Stimulated activated CD4-positive, alpha-beta T cell treated with anti-CD3 and anti-CD28 coated beads, Interleukin-2, amount 100 ng/mL, for 48 hours (primary cell): ENCODE measurements at regions not wholly inside any gene's neighbourhood (a gene's known extent, or its start where the extent isn't known, plus 50 kb on each side); places are given as distances from the start of the nearest gene placed in this dataset.
A peak's percentile ranks its signal among the peaks of the same experiment; 100 is the strongest.

Experiments
- DNase-seq, 2 donors: peaks; one replicate each; pipeline ENCODE4 v3.0.0-alpha.2; 2020

- no peak for DNase-seq
Observed at GRCh38 chrX:40303256-40304077, 205.7 kb upstream of the BCOR start.

- no peak for DNase-seq
Observed at GRCh38 chrX:40300286-40300890, 202.6 kb upstream of the BCOR start.

DNA sequence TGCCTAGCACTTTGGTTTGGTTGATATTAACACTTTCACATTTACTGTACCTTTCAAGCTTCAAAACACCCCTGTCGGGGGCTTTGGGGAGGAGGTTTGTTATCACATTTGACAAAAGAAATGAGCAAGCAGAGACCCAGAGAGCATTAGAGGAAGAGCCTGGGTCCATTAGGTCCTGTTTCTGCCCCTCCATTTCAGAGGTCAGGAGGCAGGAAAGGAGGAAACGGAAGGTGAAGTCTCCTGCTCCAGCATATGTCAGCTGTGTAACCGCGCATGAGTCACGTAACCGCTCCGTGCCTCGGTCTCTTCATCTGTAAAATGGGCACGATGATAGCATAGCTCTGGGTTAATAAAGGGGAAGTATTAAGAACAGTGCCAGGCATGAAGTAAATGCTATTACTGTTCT is 201.9 kb upstream of the BCOR start:
- DNase-seq: no peak

GRCh38 chrX:40298572-40299479 is 201.1 kb upstream of the BCOR start:
- no peak for DNase-seq

- DNase-seq: no peak
Observed at GRCh38 chrX:40298069-40298468, 200.3 kb upstream of the BCOR start.

DNA sequence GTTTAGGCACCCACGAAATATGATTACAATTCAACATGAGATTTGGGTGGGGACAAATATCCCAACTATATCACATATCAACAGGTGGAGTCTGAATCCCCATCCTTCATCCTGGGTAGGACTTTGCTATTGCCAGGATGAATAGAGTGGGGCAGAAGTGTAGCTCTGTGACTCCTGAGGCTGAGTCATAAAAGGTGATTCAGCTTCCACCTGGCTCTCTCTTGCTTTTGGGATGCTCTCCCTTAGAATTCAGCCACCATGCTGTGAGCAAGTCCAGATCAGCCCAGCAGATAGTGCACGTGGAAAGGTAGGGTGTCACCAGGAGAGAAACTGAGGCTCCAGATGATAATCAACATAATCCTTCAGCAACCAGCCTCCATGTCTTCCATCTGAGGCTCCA is 193.8 kb upstream of the BCOR start:
- DNase-seq: no peak

DNA sequence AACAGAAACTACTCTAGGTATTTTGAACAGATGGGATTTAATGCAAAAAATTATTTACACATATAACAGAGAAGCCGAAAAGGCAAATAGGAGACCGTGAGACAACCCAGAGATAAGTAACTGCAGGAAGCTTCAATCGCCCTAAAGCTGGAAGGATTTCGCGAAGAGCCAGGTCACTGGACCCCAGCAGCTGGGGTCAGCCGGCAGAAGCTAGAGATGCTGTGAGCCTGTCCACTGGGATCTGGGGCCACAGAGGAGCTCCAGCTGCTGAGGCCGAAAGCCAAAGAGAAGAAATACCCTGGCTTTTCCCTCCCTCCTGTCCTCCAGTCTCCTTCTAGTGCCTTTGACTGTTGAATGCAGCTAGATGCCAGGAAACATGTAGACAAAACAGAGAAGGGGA is 192.8 kb upstream of the BCOR start:
- no peak for DNase-seq

DNA sequence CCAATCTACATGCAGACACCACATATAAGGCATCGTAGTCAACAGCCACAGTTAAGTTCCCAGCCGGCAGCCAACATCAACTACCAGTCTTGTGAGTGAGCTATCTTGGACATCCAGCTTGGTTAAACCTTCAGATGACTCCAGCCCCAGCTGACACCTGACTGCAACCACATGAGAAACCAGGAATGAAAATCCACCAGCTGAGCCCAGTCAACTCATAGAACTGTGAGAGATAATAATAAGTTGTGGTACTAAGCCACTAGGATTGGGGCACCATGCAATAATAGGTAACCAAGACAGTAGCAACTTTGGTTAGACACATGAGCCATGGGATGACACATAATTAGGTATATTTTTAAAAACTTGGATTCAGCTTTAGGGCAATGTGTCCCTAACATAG is 188.1 kb upstream of the BCOR start:
- DNase-seq: no peak

GRCh38 chrX:40284852-40285251 is 187.1 kb upstream of the BCOR start:
- no peak for DNase-seq

- DNase-seq: no peak
Observed at GRCh38 chrX:40283981-40284380, 186.2 kb upstream of the BCOR start.

- no peak for DNase-seq
Observed at GRCh38 chrX:40282946-40283660, 185.3 kb upstream of the BCOR start.

GRCh38 chrX:40282348-40282747 is 184.6 kb upstream of the BCOR start:
- DNase-seq: no peak

GRCh38 chrX:40281336-40282005 is 183.7 kb upstream of the BCOR start:
- no peak for DNase-seq

GRCh38 chrX:40279762-40280161 is 182.0 kb upstream of the BCOR start:
- DNase-seq: no peak

DNA sequence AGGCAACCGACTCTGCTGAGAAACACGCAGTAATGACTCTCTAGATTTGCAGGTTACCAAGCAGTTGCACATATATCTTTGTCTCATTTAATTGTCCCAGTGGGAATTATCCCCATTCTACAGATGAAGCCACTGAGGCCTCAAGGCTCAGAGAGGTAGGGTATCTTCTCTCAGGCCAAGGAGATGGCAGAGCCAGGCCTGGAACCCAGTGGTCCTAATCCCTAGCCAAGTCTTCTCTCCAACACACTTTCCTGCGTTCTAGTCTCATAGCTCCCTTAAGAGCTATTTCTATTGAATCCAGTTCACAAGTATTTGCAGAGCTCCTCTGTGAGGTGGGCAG is 181.3 kb upstream of the BCOR start:
- no peak for DNase-seq

GRCh38 chrX:40278340-40279090 is 180.8 kb upstream of the BCOR start:
- DNase-seq: peak in 1 of 2 donors; percentile 11

- no peak for DNase-seq
Observed at GRCh38 chrX:40277672-40278071, 179.9 kb upstream of the BCOR start.

DNA sequence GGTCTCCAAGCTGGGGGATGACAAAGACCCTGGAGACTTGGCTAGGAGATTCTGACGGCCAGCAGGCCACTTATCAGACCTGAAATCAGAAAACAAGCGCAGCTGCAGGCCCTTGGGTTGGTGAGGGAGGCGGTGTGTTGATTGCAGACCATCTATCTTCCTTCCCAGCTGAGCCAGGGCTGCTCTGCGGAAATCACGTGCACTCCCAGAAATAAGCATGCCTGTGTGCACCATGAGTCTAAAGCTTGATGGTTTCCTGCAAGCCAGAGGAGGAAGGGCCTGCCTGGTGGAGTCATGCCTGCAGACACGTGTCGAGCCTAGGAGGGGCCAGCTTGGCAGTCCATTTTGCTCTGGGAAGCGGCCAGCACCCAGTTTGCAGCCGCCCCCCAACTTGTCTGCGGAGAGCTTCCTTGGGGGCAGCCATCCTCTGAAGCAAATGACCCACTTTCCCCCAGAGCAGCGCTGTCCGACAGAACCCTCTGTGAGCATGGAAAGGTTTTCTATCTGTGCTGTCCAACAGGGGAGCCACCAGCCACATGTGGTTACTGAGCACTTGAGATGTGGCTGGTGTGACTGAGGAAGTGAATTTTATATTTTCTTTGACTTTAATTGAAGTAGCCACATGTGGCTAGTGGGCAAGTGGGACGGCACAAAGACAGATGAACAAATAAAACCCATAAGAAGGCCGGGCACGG is 175.7 kb upstream of the BCOR start:
- DNase-seq: no peak

DNA sequence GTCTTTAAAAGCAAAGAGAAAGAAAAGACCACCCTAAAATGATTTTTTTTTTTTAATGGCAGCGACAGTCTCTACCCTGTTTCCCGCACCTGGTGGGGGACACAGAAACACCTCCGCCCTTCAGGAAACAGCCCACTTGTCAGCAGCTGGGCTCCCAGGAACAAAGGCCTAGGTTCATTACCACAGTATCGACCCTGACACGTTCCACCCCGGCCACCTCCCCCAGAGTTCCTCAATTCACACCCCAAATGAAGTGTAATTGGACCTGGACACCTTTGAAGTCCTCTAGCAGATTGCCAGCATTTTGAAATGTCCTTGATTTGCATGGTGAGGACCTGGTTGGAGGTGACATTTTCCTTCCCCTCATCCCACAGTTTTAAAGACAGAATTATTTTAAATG is 175.0 kb upstream of the BCOR start:
- DNase-seq: no peak

DNA sequence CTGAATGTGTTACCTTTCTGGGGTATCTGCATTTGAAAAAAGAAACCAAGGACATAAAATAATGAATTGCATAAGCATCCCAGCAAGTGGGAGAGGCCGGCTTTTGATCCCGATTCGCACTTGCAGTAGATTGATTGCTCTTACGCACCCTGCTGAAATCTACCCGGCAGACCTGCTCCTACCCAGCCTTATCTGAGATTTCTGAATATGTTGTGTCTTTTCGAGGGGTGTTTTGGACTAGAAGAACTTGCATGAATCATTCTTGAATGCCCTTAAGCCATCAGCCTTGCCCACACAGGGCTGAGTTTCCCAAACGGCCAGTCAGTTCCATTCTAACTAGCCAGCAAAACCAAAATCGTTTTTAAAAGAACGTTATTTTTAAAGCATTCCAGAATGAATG is 174.4 kb upstream of the BCOR start:
- no peak for DNase-seq

DNA sequence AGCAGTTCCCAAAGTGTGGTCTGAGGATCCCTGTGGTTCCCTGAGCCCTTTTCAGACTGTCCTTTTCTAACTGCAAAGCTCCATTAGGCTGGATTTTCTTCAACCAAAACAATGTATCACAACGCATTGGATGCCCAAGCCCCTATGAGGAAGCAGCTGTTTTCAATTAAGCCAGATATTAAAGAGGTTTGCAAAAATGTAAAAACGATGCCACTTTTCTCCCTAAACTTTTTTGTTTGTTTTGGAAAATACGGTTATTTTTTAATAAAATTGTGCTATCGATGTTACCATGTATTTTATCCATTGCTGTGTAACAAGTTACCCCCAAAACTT is 170.4 kb upstream of the BCOR start:
- DNase-seq: no peak
